ENCODE measurements at regions not wholly inside any gene's neighbourhood (a gene's known extent, or its start where the extent isn't known, plus 50 kb on each side); places are given as distances from the start of the nearest gene placed in this dataset.
"Not testable (repeated sequence)": the region's sequence is repeated elsewhere in the genome, so short reads cannot be mapped to it uniquely, and the experiment has no call there.

DNA sequence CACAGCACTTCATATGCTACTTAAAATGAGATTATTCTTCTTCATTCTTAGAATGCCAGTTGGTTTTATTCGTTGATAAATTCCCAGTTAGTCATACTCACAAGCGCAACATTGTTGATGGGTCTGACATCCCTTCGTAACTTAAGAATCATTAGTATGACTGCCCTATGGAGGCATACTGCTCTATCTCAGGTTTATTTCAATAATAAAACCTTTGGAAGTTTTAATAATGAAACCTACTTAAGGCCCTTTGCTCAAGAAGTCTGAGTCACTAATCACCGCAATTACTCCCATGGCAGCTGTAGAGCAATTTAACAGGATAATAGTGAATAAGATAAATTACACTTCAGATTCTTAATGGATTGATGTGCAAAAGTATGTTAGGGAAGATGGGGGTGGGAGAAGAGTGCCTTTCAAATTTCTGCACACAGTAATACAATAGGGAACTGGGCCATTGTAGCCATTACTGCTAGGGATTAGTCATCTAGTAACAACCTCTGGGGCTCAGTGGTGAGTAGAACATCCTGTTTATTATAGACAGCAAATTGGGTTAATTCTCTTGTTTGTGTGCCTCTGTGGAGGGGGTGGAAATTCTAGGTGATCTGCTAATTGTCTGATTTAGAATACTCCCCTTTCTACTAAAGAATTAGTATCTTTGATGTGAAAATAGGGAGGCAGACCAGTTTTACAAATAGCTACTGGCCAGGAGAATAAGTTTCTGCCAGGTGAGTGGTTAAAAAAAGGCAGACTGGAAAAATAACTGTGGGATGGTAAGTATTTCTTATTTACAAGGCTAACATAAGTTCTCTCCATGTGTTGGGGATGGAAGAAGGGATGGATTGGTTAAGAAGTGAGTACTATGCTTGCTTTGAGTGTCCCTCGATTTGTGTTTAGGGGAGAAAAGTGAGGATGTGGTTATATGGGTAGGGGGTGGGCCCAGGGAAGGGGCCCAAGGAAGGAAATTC, 74.5 kb upstream of the VKORC1L1 start:
- DNase-seq (ENCODE audit: low spot score): no peak

- not testable (repeated sequence) for DNase-seq (ENCODE audit: low spot score)
Measured at GRCh38 chr7:65800191-65800590, 72.7 kb upstream of the VKORC1L1 start.

GRCh38 chr7:65800890-65801341, 72.0 kb upstream of the VKORC1L1 start:
- no peak for DNase-seq (ENCODE audit: low spot score)

DNA sequence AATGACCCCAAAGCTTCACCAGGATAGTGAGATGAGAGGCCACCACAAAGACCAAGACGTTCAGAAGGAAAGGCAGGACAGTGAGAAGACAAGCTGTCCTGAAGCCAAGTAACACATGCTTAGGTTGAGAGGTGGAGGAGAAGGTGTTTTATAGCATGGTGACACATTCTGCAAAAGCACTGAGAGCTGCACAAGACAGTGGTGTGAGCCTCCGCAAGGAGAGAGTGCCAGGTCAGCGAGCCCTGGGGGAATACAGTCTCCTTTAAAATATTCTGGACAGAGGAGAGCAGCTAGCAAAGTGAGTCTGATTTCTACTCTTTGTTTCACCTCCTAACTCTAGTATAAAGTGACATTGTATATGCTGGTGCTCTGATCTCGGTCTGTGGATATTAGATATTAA, 68.0 kb upstream of the VKORC1L1 start:
- DNase-seq (ENCODE audit: low spot score): no peak

DNA sequence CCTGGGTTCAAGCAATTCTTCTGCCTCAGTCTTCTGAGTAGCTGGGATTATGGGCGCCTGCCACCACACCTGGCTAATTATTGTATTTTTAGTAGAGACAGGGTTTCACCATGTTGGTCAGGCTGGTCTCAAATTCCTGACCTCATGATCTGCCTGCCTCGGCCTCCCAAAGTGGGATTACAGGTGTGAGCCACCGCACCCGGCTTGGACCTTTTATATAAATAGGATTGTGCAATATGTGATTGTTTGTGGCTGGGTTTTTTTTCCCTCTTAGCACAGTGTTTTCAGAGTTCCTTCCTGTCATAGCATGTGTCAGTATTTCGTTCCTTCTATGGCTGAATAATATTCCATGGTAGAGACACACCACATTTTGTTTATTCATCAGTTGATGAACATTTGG, 65.8 kb upstream of the VKORC1L1 start:
- DNase-seq (ENCODE audit: low spot score): not testable (repeated sequence)

GRCh38 chr7:65809259-65809981, 63.5 kb upstream of the VKORC1L1 start:
- DNase-seq (ENCODE audit: low spot score): no peak

DNA sequence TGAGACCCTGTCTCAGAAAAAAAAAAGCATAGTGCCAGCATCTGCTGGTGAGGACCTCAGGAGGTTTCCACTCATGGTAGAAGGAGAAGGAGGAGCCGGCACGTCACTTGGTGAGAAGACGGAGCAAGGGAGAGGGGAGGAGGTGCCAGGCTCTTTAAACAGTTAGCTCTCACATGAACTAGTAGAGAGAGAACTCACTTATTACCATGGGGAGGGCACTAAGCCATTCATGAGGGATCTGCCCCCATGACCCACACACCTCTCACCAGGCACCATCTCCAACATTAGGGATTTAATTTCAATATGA, 62.9 kb upstream of the VKORC1L1 start:
- DNase-seq (ENCODE audit: low spot score): no peak

DNA sequence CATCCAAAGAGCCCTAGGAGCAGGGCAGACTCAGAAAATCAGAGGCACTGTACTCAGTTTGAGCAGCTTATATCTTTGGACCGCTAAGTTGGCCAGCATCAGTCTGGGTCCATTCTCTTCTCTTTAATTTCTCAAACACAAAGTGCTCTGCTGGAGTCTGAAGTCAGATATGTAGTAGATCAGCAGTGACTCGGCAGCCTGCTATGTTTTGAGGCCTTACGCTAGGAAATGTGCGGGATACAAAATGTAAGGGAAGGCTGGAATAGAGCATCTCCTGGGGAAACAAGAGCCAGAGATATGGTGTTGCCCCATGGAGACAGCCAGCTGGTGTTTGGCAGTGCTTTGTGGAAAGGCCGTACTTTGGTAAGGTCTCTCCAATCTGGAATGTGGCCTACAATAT, 60.6 kb upstream of the VKORC1L1 start:
- DNase-seq (ENCODE audit: low spot score): no peak

DNA sequence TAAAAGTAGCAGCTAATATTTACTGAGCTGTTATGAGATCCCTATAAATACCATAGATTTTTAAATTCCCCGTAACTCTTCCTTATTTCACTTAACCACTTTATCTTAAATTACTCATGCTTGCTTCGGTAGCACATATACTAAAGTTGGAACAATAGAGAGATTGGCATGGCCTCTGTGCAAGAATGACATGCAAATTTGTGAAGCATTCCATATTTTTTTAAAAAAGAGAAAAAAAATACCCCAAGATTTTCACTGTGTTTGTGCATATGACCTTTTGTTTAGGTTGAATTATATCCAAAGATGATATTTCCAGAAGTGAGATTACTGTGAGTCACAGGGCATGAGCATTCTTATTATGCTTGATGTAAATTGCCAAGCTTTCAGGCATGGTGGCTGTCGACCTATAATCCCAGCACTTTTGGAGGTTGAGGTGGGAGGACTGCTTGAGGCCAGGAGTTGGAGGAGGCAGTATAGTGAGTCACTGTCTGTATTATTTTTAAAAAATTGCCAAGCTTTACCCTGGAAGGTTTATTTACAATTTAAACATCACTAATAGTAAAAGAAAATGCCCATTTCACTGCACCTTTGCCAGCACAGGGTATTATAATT, 58.2 kb upstream of the VKORC1L1 start:
- DNase-seq (ENCODE audit: low spot score): not testable (repeated sequence)

- no peak for DNase-seq (ENCODE audit: low spot score)
Measured at GRCh38 chr7:65820287-65820950, 52.5 kb upstream of the VKORC1L1 start.
